HCT116 (cell line): ENCODE measurements at regions not wholly inside any gene's neighbourhood (a gene's known extent, or its start where the extent isn't known, plus 50 kb on each side); places are given as distances from the start of the nearest gene placed in this dataset.

ENCODE experiments used
- ATAC-seq: fragments of 200-7000 bp; cut with Tn5 transposase; 2 replicates; pipeline ENCODE4 v1.9.1; 2020; ENCODE audit warnings: mild to moderate bottlenecking, moderate library complexity
- BruUV-seq: library from RNA; stranded (reverse); fragments of 400-500 nt; replicated peaks from 2 replicates; lab custom pipeline; 2021; lab: Mats Ljungman, UMichigan
- CTCF ChIA-PET: fragments of 300-600 bp; sonication (Branson Sonifier 250); formaldehyde crosslinking; loops from one replicate; lab custom pipeline; 2021; ENCODE audit warnings: antibody characterized with exemption; lab: Charles Lee
- POLR2A ChIA-PET: fragments of 300-600, 350-600 bp; sonication (Branson Sonifier 250); formaldehyde crosslinking; loops from one replicate; lab custom pipeline; 2021; ENCODE audit warnings: antibody characterized with exemption; lab: Charles Lee
- RAD21 ChIA-PET, 2 experiments: fragments of 300-600 bp; sonication (Branson Sonifier 250); formaldehyde crosslinking; loops; one replicate each; lab custom pipeline; 2023; ENCODE audit warnings: low total read pairs in 2 of 2; ENCODE audit not compliant: uncharacterized antibody in 2 of 2, unreplicated experiment in 2 of 2, low non-redundant PET in 1 of 2; lab: Charles Lee
- DNase-seq: peaks from one replicate; pipeline ENCODE4 v3.0.0-alpha.2; 2010; ENCODE audit warnings: low read depth, low spot score
- H2AFZ ChIP-seq: fragments of 200-600 bp; shearing (Covaris generic), sonication (generic); 2 replicates; pipeline ENCODE4 v1.6.1; 2017; ENCODE audit warnings: low read depth, mixed run types, mixed read lengths, antibody characterized with exemption, low read length; ENCODE audit not compliant: poor library complexity, severe bottlenecking
- H3K27ac ChIP-seq: 2 replicates; pipeline ENCODE4 v1.5.1; 2012; ENCODE audit warnings: low read depth, low read length
- H3K27me3 ChIP-seq: fragments of 200-600 bp; sonication (generic); 2 replicates; pipeline ENCODE4 v1.6.1; 2016; ENCODE audit warnings: mixed run types, low read length, mixed read lengths; ENCODE audit not compliant: insufficient read depth
- H3K36me3 ChIP-seq, 2 experiments: fragments of 200-500 bp in 1 of 2; fragments of 200-600 bp in 1 of 2; sonication (Bioruptor generic) in 1 of 2; sonication (generic) in 1 of 2; 2 replicates each; pipeline versions ENCODE4 v1.5.1 to v1.6.1; 2014 to 2016; ENCODE audit warnings: low read length in 2 of 2, inconsistent platforms in 1 of 2, mixed read lengths in 1 of 2, mixed run types in 1 of 2; ENCODE audit not compliant: insufficient read depth in 2 of 2, control insufficient read depth in 1 of 2
- H3K4me1 ChIP-seq, 2 experiments: fragments of 200-600 bp in 1 of 2; sonication (generic) in 1 of 2; 2 replicates each; pipeline versions ENCODE4 v1.5.1 to v1.6.1; 2012 to 2017; ENCODE audit warnings: low read length in 2 of 2, inconsistent platforms in 1 of 2, mild to moderate bottlenecking in 1 of 2, mixed read lengths in 1 of 2, mixed run types in 1 of 2, moderate library complexity in 1 of 2; ENCODE audit not compliant: insufficient read depth in 2 of 2, control insufficient read depth in 1 of 2
- H3K4me2 ChIP-seq: fragments of 200-600 bp; sonication (generic); 2 replicates; pipeline ENCODE4 v1.6.1; 2017; ENCODE audit warnings: mixed run types, low read length, mixed read lengths
- H3K4me3 ChIP-seq, 2 experiments: fragments of 200-600 bp in 1 of 2; sonication (generic) in 1 of 2; replicated peaks in 1 of 2; 2 replicates each; pipeline ENCODE4 v1.5.1; 2011 to 2016; ENCODE audit warnings: low read length in 2 of 2, control low read depth in 1 of 2, low read depth in 1 of 2, mild to moderate bottlenecking in 1 of 2, mixed read lengths in 1 of 2, mixed run types in 1 of 2
- H3K79me2 ChIP-seq: fragments of 200-600 bp; sonication (generic); 2 replicates; pipeline ENCODE4 v1.6.1; 2017; ENCODE audit warnings: mild to moderate bottlenecking, mixed run types, low read length, moderate library complexity, mixed read lengths; ENCODE audit not compliant: insufficient read depth
- H3K9ac ChIP-seq: fragments of 200-600 bp; sonication (generic); 2 replicates; pipeline ENCODE4 v1.6.1; 2016; ENCODE audit warnings: low read length, mixed read lengths
- H3K9me2 ChIP-seq: fragments of 200-600 bp; sonication (generic), shearing (Covaris generic); 2 replicates; pipeline ENCODE4 v1.6.1; 2017; ENCODE audit warnings: mixed run types, mild to moderate bottlenecking, moderate library complexity; ENCODE audit not compliant: insufficient read depth
- H3K9me3 ChIP-seq, 2 experiments: fragments of 200-500 bp in 1 of 2; fragments of 200-600 bp in 1 of 2; sonication (Bioruptor generic) in 1 of 2; sonication (generic) in 1 of 2; 2 replicates each; pipeline ENCODE4 v1.6.1; 2014 to 2017; ENCODE audit warnings: low read length in 2 of 2, mixed read lengths in 2 of 2, inconsistent platforms in 1 of 2, low read depth in 1 of 2, mild to moderate bottlenecking in 1 of 2, mixed run types in 1 of 2, moderate library complexity in 1 of 2; ENCODE audit not compliant: control insufficient read depth in 1 of 2, insufficient read depth in 1 of 2
- H4K20me1 ChIP-seq: fragments of 200-600 bp; sonication (generic), shearing (Covaris generic); 2 replicates; pipeline ENCODE4 v1.6.1; 2017; ENCODE audit warnings: mixed run types, mild to moderate bottlenecking, moderate library complexity; ENCODE audit not compliant: insufficient read depth
- ATF3 ChIP-seq: IDR thresholded peaks from 2 replicates; pipeline ENCODE4 v1.6.1; 2012
- CBX3 ChIP-seq: IDR thresholded peaks from 2 replicates; pipeline ENCODE4 v1.6.1; 2012; ENCODE audit warnings: low read depth
- CEBPB ChIP-seq: IDR thresholded peaks from 2 replicates; pipeline ENCODE4 v1.6.1; 2012; ENCODE audit warnings: low read depth
- CTCF ChIP-seq, 3 experiments: fragments of 200-600 bp in 1 of 3; sonication (generic) in 1 of 3; IDR thresholded peaks in 2 of 3; conservative IDR thresholded peaks in 1 of 3; 2 replicates each; pipeline ENCODE4 v1.5.1; 2012 to 2017; ENCODE audit warnings: low read depth in 2 of 3, low read length in 2 of 3, antibody characterized with exemption in 1 of 3, borderline replicate concordance in 1 of 3, control low read depth in 1 of 3, mild to moderate bottlenecking in 1 of 3, mixed read lengths in 1 of 3, mixed run types in 1 of 3, moderate library complexity in 1 of 3; ENCODE audit not compliant: insufficient read depth in 1 of 3
- EGR1 ChIP-seq: IDR thresholded peaks from 2 replicates; pipeline ENCODE4 v1.6.1; 2012; ENCODE audit warnings: low read depth
- ELF1 ChIP-seq: IDR thresholded peaks from 2 replicates; pipeline ENCODE4 v1.6.1; 2012; ENCODE audit warnings: low read depth, borderline replicate concordance
- EZH2 ChIP-seq: fragments of 200-600 bp; sonication (generic); IDR thresholded peaks from 2 replicates; pipeline ENCODE4 v1.6.1; 2017; ENCODE audit warnings: antibody characterized with exemption, mixed run types
- FOSL1 ChIP-seq: IDR thresholded peaks from 2 replicates; pipeline ENCODE4 v1.6.1; 2012; ENCODE audit warnings: low read depth
- JUND ChIP-seq: IDR thresholded peaks from 2 replicates; pipeline ENCODE4 v1.6.1; 2012
- MAX ChIP-seq: IDR thresholded peaks from 2 replicates; pipeline ENCODE4 v1.6.1; 2012
- POLR2AphosphoS5 ChIP-seq: IDR thresholded peaks from 2 replicates; pipeline ENCODE4 v1.6.1; 2011; ENCODE audit warnings: mild to moderate bottlenecking, low read depth, low read length, moderate library complexity
- RAD21 ChIP-seq: IDR thresholded peaks from 2 replicates; pipeline ENCODE4 v1.6.1; 2012; ENCODE audit warnings: low read depth, mild to moderate bottlenecking
- SP1 ChIP-seq: IDR thresholded peaks from 2 replicates; pipeline ENCODE4 v1.6.1; 2012; ENCODE audit warnings: low read depth
- SRF ChIP-seq: IDR thresholded peaks from 2 replicates; pipeline ENCODE4 v1.6.1; 2012; ENCODE audit warnings: low read depth
- TCF7L2 ChIP-seq: IDR thresholded peaks from 2 replicates; pipeline ENCODE4 v1.7.0; 2011; ENCODE audit warnings: borderline replicate concordance, inconsistent platforms; ENCODE audit not compliant: insufficient read depth, insufficient read length; ENCODE audit errors: extremely low read depth
- YY1 ChIP-seq: IDR thresholded peaks from 2 replicates; pipeline ENCODE4 v1.6.1; 2011; ENCODE audit warnings: low read length, low read depth, moderate library complexity, mild to moderate bottlenecking; ENCODE audit not compliant: insufficient replicate concordance; ENCODE audit errors: extremely low read depth
- ZBTB33 ChIP-seq: IDR thresholded peaks from 2 replicates; pipeline ENCODE4 v1.6.1; 2011; ENCODE audit warnings: mild to moderate bottlenecking, low read length, moderate library complexity; ENCODE audit not compliant: insufficient replicate concordance; ENCODE audit errors: extremely low read depth
- ZFX ChIP-seq: fragments of 450-650 bp; IDR thresholded peaks from 2 replicates; pipeline ENCODE4 v1.6.1; 2017
- ZNF274 ChIP-seq: fragments of 200-500 bp; sonication (Bioruptor generic); IDR thresholded peaks from 2 replicates; pipeline ENCODE4 v1.6.1; 2014; ENCODE audit warnings: mild to moderate bottlenecking, low read depth, low read length, inconsistent platforms
- intact Hi-C: fragments of 100-400 bp; cut with micrococcal nuclease; formaldehyde crosslinking; loops from 2 replicates; pipeline ENCODE4 v1.10.0; 2022
- TF ChIP-seq, protein P1 (sequence below): IDR thresholded peaks from 2 replicates; pipeline ENCODE4 v1.6.1; 2012; ENCODE audit warnings: low read depth

GRCh38 chr6:153583685-153584084 is 452.6 kb upstream of the RGS17 start (continued):
- no peak for TF ChIP-seq CEBPB
- TF ChIP-seq, all 23 proteins: peak for 0

GRCh38 chr6:153580776-153581175 is 449.7 kb upstream of the RGS17 start:
- H4K20me1 ChIP-seq = no peaks in the 10 kb centered on the region
- no peaks in the 10 kb centered on the region for H3K27me3 ChIP-seq
- POLR2A ChIA-PET = no interaction called here
- no peak overlapping the region for H3K9ac ChIP-seq
- H3K79me2 ChIP-seq = no peaks in the 10 kb centered on the region
- no peak overlapping the region for H3K4me3 ChIP-seq
- no peak for ATAC-seq
- no peaks in the 10 kb centered on the region for H3K9me2 ChIP-seq
- intact Hi-C loops = no loop called here
- no peaks in the 10 kb centered on the region for H3K4me1 ChIP-seq
- no peaks in the 10 kb centered on the region for H3K36me3 ChIP-seq
- BruUV-seq = no TSS peak
- H2AFZ ChIP-seq = no peak overlapping the region
- RAD21 ChIA-PET = no interaction called here
- no peak overlapping the region for H3K4me2 ChIP-seq
- CTCF ChIA-PET = no interaction called here
- no peak for DNase-seq
- no peaks in the 10 kb centered on the region for H3K9me3 ChIP-seq
- no peak overlapping the region for H3K27ac ChIP-seq
- TF ChIP-seq ZFX (no peak), JUND (no peak), ELF1 (no peak), CTCF (IDR thresholded peaks at IDR 0.05 in 2 of 3, conservative IDR thresholded peaks at IDR 0.05 in 1 of 3; ENCODE audit: borderline replicate concordance in 1 of 3, insufficient read depth in 1 of 3, low read depth in 2 of 3, low read length in 2 of 3) (no peak), ATF3 (no peak), SRF (no peak), SP1 (no peak), EZH2 (no peak), RAD21 (no peak), POLR2AphosphoS5 (no peak), CBX3 (no peak), ZBTB33 (no peak), ZNF274 (no peak), YY1 (no peak), TCF7L2 (no peak), FOSL1 (no peak), MAX (no peak), EGR1 (no peak)
- TF ChIP-seq, protein P1, sequence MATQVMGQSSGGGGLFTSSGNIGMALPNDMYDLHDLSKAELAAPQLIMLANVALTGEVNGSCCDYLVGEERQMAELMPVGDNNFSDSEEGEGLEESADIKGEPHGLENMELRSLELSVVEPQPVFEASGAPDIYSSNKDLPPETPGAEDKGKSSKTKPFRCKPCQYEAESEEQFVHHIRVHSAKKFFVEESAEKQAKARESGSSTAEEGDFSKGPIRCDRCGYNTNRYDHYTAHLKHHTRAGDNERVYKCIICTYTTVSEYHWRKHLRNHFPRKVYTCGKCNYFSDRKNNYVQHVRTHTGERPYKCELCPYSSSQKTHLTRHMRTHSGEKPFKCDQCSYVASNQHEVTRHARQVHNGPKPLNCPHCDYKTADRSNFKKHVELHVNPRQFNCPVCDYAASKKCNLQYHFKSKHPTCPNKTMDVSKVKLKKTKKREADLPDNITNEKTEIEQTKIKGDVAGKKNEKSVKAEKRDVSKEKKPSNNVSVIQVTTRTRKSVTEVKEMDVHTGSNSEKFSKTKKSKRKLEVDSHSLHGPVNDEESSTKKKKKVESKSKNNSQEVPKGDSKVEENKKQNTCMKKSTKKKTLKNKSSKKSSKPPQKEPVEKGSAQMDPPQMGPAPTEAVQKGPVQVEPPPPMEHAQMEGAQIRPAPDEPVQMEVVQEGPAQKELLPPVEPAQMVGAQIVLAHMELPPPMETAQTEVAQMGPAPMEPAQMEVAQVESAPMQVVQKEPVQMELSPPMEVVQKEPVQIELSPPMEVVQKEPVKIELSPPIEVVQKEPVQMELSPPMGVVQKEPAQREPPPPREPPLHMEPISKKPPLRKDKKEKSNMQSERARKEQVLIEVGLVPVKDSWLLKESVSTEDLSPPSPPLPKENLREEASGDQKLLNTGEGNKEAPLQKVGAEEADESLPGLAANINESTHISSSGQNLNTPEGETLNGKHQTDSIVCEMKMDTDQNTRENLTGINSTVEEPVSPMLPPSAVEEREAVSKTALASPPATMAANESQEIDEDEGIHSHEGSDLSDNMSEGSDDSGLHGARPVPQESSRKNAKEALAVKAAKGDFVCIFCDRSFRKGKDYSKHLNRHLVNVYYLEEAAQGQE = no peak
